Effector memory CD4-positive, alpha-beta T cell (primary cell): ENCODE measurements at regions not wholly inside any gene's neighbourhood (a gene's known extent, or its start where the extent isn't known, plus 50 kb on each side); places are given as distances from the start of the nearest gene placed in this dataset.
A peak's percentile ranks its signal among the peaks of the same experiment; 100 is the strongest.
"Not testable (repeated sequence)": the region's sequence is repeated elsewhere in the genome, so short reads cannot be mapped to it uniquely, and the experiment has no call there.

Experiments used
- DNase-seq, 3 donors: peaks; one replicate each; pipeline ENCODE4 v3.0.0-alpha.2; 2020
- H3K27ac ChIP-seq: 2 replicates; pipeline ENCODE4 v1.7.0; 2013; ENCODE audit warnings: mild to moderate bottlenecking, low read length, moderate library complexity; ENCODE audit not compliant: insufficient read depth, poor library complexity, severe bottlenecking
- H3K27me3 ChIP-seq: replicated peaks from 2 replicates; pipeline ENCODE4 v1.7.0; 2013; ENCODE audit warnings: mild to moderate bottlenecking, low read length; ENCODE audit not compliant: insufficient read depth, control insufficient read depth, poor library complexity, severe bottlenecking
- H3K36me3 ChIP-seq: 2 replicates; pipeline ENCODE4 v1.7.0; 2013; ENCODE audit warnings: mild to moderate bottlenecking, low read length, moderate library complexity; ENCODE audit not compliant: control insufficient read depth, insufficient read depth
- H3K4me1 ChIP-seq: 2 replicates; pipeline ENCODE4 v1.7.0; 2013; ENCODE audit warnings: low read length, mild to moderate bottlenecking; ENCODE audit not compliant: control insufficient read depth, insufficient read depth, poor library complexity, severe bottlenecking
- H3K4me3 ChIP-seq: 2 replicates; pipeline ENCODE4 v1.7.0; 2013; ENCODE audit warnings: low read length, low read depth, mild to moderate bottlenecking; ENCODE audit not compliant: insufficient read depth, poor library complexity, severe bottlenecking
- H3K9me3 ChIP-seq: 2 replicates; pipeline ENCODE4 v1.7.0; 2013; ENCODE audit warnings: mild to moderate bottlenecking, low read length, moderate library complexity; ENCODE audit not compliant: control insufficient read depth

DNA sequence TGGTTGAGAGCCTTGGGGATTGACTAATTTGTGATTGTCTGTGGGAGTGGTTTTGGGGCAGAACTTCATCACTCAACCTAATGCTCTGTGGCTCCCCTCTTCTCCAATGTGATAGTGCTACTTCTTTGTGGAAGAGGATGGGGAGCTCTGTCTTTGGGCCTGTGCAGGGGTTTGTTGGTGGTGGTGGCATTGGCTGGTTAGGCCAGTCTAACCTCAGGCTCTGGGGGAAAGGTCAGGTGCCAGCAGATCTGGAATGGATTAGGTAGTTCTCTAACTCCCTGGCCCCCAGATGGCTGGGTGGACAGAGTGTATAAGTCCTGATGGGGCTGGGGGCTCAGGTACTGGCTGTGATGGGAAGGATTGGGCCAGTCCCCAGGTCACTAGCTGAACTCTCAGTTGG lies 129.0 kb upstream of the CHD6 start:
- H3K36me3 ChIP-seq: no peaks in the 10 kb centered on the region
- no peaks in the 10 kb centered on the region for H3K4me1 ChIP-seq
- H3K27ac ChIP-seq: no peak overlapping the region
- H3K4me3 ChIP-seq: no peak overlapping the region
- no peak for DNase-seq
- no peaks in the 10 kb centered on the region for H3K9me3 ChIP-seq
- no peaks in the 10 kb centered on the region for H3K27me3 ChIP-seq

DNA sequence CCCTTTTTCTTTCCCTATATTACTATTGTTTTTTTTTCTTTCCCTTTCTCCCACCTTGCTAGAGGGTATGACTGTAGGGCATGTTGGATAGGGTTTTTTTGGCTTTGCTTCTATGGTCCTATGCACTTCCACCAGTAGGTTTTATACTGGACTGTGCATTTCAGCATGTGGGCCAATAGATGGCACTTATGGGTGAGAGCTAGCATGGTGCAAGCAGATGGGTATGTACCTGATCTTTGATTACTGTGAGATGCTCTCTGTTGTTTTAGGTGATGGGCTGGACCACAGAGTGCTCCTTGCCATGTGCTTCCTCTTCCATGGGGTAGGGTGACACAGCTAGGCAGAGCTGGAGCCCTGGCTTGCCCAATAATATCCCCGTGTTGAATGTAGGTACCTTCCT lies 128.5 kb upstream of the CHD6 start:
- DNase-seq: no peak
- no peaks in the 10 kb centered on the region for H3K9me3 ChIP-seq
- no peaks in the 10 kb centered on the region for H3K4me1 ChIP-seq
- no peak overlapping the region for H3K27ac ChIP-seq
- no peaks in the 10 kb centered on the region for H3K27me3 ChIP-seq
- H3K36me3 ChIP-seq: no peaks in the 10 kb centered on the region
- no peak overlapping the region for H3K4me3 ChIP-seq

DNA sequence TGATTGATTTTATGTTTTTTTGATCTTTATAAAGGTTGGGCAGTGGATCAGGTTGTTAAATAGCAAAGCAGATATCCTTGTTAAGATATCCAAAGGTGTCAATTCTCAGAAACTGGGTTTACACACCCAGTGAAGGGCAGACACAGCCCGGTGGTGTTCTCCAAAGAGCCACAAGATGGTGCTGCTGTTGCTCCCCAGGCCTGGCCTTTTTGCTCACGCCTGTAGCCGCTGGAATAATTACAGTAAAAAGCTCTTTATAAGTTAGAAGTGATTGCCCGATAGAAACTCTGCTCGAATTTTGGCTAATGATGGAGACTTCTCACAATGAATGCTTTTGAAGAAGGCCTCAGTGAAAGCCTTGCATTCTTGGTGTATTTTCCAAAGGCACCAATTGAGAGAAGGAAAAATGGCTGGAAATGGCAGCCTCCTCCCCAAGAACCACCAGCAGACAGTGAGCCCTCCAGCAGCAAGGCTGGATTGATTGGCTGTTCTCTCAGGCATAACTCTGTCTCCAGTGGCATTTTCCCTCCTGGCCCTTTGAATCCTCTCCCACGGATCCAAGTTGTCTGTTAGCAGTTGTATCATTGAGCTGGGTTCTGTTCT lies 120.5 kb upstream of the CHD6 start:
- no peaks in the 10 kb centered on the region for H3K9me3 ChIP-seq
- H3K4me3 ChIP-seq: no peak overlapping the region
- no peaks in the 10 kb centered on the region for H3K27me3 ChIP-seq
- no peaks in the 10 kb centered on the region for H3K36me3 ChIP-seq
- DNase-seq: no peak
- no peaks in the 10 kb centered on the region for H3K4me1 ChIP-seq
- H3K27ac ChIP-seq: no peak overlapping the region

DNA sequence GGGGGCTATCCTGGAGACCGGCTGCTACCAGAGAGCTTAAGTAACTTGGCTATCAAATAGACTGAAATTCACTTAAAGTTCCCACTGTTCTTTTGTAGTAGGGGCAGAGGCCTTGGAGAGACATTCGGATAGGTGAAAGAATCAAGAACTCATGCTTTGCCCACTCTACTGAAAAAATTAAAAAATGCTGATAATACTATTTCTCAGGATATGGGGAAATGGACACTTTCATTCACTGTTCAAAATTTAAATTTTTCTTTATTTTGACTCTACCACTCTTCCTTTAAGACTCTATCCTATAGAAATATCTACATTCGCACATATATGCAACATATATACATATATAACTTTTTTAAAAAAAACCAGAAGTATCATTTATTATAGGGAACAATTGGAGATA lies 117.8 kb upstream of the CHD6 start:
- no peak for DNase-seq
- Histone ChIP-seq H3K27ac (no peak overlapping the region), H3K9me3 (no peaks in the 10 kb centered on the region), H3K4me3 (no peak overlapping the region), H3K36me3 (no peaks in the 10 kb centered on the region), H3K4me1 (no peaks in the 10 kb centered on the region), H3K27me3 (no peaks in the 10 kb centered on the region)

DNA sequence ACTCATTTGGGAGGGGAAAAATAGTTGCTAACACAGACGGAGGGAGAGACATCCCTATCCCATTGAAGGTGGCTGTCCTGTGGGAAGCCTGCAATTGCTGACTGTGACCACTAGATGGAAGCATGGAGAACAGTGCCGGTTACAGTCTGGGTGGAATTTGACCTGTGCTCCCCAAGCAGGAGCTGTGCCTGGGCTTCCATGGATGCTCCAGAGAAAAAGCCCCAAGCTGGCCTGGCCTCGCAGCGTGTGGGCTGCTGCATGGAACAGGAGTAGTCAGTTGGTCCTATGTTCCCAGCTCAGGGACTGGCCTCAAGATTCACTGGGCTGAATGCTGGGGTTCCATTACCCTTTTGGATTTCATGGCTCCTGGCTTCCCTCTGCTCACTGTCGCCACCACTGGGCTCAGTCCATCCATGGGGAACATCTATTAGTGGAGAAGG lies 116.3 kb upstream of the CHD6 start:
- Histone ChIP-seq H3K27me3 (no peaks in the 10 kb centered on the region), H3K9me3 (no peaks in the 10 kb centered on the region), H3K4me1 (no peaks in the 10 kb centered on the region), H3K4me3 (no peak overlapping the region), H3K36me3 (no peaks in the 10 kb centered on the region), H3K27ac (no peak overlapping the region)
- peak in 1 of 3 donors; percentile 5 for DNase-seq

DNA sequence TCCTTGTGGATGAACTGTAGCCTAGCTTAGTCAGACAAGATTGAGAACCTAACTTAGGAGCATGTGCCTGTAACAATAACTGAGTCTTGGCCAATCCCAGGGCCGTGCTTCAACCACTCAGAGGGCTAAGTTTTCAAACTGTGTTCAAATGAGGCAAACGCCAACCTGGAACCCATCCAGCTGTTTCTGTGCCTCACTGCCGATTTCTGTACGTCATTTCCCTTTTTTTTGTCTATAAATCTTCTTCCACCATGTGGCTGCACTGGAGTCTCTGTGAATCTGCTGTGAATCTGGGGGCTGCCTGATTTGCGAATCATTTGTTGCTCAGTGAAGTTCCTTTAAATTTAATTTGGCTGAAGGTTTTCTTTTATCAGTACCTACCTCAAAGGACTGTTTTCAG lies 115.0 kb upstream of the CHD6 start:
- DNase-seq: no peak
- Histone ChIP-seq H3K4me1 (no peaks in the 10 kb centered on the region), H3K9me3 (no peaks in the 10 kb centered on the region), H3K4me3 (no peak overlapping the region), H3K27ac (no peak overlapping the region), H3K36me3 (no peaks in the 10 kb centered on the region), H3K27me3 (no peaks in the 10 kb centered on the region)

DNA sequence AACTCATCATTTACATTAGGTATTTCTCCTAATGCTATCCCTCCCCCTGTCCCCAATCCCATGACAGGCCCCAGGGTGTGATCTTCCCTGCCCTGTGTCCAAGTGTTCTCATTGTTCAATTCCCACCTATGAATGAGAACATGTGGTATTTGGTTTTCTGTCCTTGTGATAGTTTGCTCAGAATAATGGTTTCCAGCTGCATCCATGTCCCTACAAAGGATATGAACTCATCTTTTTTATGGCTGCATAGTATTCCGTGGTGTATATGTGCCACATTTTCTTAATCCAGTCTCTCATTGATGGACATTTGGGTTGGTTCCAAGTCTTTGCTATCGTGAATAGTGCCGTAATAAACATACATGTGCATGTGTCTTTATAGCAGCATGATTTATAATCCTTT lies 113.0 kb upstream of the CHD6 start:
- not testable (repeated sequence) for H3K36me3 ChIP-seq, H3K27me3 ChIP-seq, DNase-seq, H3K4me1 ChIP-seq, H3K4me3 ChIP-seq, H3K27ac ChIP-seq, H3K9me3 ChIP-seq

DNA sequence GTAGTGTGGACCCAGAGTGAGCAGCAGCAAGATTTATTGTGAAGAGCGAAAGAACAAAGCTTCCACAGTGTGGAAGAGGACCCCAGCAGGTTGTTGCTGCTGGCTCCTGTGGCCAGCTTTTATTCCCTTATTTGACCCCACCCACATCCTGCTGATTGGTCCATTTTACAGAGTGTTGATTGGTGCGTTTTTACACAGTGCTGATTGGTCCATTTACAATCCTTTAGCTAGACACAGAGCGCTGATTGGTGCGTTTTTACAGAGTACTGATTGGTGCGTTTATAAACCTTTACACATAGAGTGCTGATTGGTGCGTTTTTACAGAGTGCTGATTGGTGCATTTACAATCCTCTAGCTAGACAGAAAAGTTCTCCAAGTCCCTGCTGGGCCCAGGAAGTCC lies 109.5 kb upstream of the CHD6 start:
- not testable (repeated sequence) for H3K27me3 ChIP-seq, H3K4me1 ChIP-seq, DNase-seq, H3K27ac ChIP-seq, H3K9me3 ChIP-seq, H3K4me3 ChIP-seq, H3K36me3 ChIP-seq

DNA sequence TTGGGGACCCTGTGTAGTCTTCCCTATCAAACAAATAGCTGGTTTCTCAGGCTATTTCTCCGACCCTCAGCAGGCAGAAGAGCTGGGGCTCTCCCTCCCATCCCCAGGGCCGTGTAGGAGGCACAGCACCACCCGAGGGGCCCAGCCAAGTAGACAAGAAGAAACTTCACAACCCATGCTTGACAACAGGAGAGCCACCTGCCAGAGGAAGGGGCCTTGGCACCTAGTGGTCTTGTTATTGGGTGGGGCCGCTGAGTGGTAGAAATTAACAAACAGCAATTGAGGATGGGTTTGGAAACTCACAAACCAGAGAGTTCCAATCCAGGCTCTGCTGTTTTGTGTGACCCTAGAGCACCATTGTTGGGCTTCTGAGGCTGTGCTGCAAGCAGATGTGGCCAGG lies 108.5 kb upstream of the CHD6 start:
- no peak overlapping the region for H3K27ac ChIP-seq
- H3K36me3 ChIP-seq: no peaks in the 10 kb centered on the region
- H3K9me3 ChIP-seq: no peaks in the 10 kb centered on the region
- no peak for DNase-seq
- H3K4me1 ChIP-seq: no peaks in the 10 kb centered on the region
- H3K27me3 ChIP-seq: no peaks in the 10 kb centered on the region
- no peak overlapping the region for H3K4me3 ChIP-seq

DNA sequence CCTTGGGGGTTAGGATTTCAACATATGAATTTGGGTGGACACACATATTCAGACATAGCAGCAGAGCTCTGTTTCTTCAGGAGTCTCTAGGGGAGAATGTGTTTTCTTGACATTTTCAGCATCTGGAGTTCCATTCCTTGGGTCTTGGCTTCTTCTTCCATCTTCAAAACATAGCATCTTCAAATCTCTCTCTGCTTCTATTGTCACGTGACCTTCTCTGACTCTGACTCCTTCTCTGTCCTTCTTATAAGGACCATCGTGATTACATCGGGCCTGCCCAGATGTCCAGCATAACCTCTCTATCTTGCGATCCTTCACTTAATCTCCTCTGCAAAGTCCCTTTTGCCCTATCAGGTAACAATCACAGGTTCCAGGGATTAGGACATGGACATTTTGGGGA lies 101.0 kb upstream of the CHD6 start:
- Histone ChIP-seq H3K27ac (no peak overlapping the region), H3K36me3 (no peaks in the 10 kb centered on the region), H3K4me1 (no peaks in the 10 kb centered on the region), H3K27me3 (no peaks in the 10 kb centered on the region), H3K9me3 (no peaks in the 10 kb centered on the region), H3K4me3 (no peak overlapping the region)
- no peak for DNase-seq

DNA sequence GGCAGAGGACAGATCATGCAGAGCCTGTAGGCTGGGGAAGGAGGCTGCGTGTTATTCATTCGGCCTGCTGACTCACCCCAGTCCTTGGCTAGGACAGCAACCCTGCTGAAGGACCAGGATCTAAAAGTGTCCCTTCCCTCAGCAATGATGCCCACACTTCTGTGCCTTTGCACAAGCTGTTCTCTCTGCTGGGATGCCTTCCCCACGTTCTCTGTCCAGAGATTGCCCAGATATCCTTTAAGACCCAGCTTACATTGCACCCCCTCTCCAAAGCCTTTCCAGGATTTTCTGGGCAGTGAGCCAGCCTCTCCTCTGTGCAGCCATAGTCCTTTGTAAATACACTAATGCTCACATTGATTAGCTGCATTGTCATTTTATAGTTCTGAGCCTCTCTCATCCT lies 99.3 kb upstream of the CHD6 start:
- Histone ChIP-seq H3K36me3 (no peaks in the 10 kb centered on the region), H3K27ac (no peak overlapping the region), H3K4me1 (no peaks in the 10 kb centered on the region), H3K9me3 (no peaks in the 10 kb centered on the region), H3K4me3 (no peak overlapping the region), H3K27me3 (no peaks in the 10 kb centered on the region)
- no peak for DNase-seq
